ENCODE measurements at regions not wholly inside any gene's neighbourhood (a gene's known extent, or its start where the extent isn't known, plus 50 kb on each side); places are given as distances from the start of the nearest gene placed in this dataset.

GRCh38 chr6:102438171-102438570 is 1044.7 kb downstream of the GRIK2 start:
- H3K27ac ChIP-seq (ENCODE audit: low read depth in 1 of 2, low read length in 1 of 2): no peak overlapping the region
- H3K4me1 ChIP-seq (ENCODE audit: control insufficient read depth in 5 of 5, insufficient read depth in 5 of 5, low read length in 5 of 5): no peaks in the 10 kb centered on the region
- no peak overlapping the region for H3K9ac ChIP-seq (ENCODE audit: insufficient read depth in 1 of 2, low read length in 2 of 2)
- no peak for TF ChIP-seq CTCF (IDR thresholded peaks at IDR 0.05; ENCODE audit: control extremely low read depth, extremely low read depth)
- H3K9me3 ChIP-seq (ENCODE audit: control insufficient read depth in 4 of 4, insufficient read depth in 3 of 4, low read length in 3 of 4): no peaks in the 10 kb centered on the region
- 80 to 82% methylated on average over 1 of the region's 1 CpG for WGBS, 2 donors
- no peaks in the 10 kb centered on the region for H3K36me3 ChIP-seq (ENCODE audit: control insufficient read depth in 4 of 4, insufficient read depth in 4 of 4, low read length in 4 of 4)
- ATAC-seq (ENCODE audit: insufficient read depth, low FRiP score) (no peak), DNase-seq (no peak)
- no peaks in the 10 kb centered on the region for H3K27me3 ChIP-seq (ENCODE audit: control insufficient read depth in 3 of 3, insufficient read depth in 3 of 3, low read length in 2 of 3)
- no peak overlapping the region for H3K4me3 ChIP-seq

GRCh38 chr6:102417368-102417998 is 1024.0 kb downstream of the GRIK2 start:
- H3K27me3 ChIP-seq (ENCODE audit: control insufficient read depth in 3 of 3, insufficient read depth in 3 of 3, low read length in 2 of 3): no peaks in the 10 kb centered on the region
- no peak overlapping the region for H3K27ac ChIP-seq (ENCODE audit: low read depth in 1 of 2, low read length in 1 of 2)
- H3K36me3 ChIP-seq (ENCODE audit: control insufficient read depth in 4 of 4, insufficient read depth in 4 of 4, low read length in 4 of 4): no peaks in the 10 kb centered on the region
- no peak for TF ChIP-seq CTCF (IDR thresholded peaks at IDR 0.05; ENCODE audit: control extremely low read depth, extremely low read depth)
- ATAC-seq (ENCODE audit: insufficient read depth, low FRiP score): no peak
- no peaks in the 10 kb centered on the region for H3K9me3 ChIP-seq (ENCODE audit: control insufficient read depth in 4 of 4, insufficient read depth in 3 of 4, low read length in 3 of 4)
- WGBS, 2 donors: 34 to 53% methylated on average over 4 of the region's 4 CpGs
- peak in 1 of 3 donors; percentile 0 for DNase-seq
- H3K9ac ChIP-seq (ENCODE audit: insufficient read depth in 1 of 2, low read length in 2 of 2): no peak overlapping the region
- H3K4me1 ChIP-seq (ENCODE audit: control insufficient read depth in 5 of 5, insufficient read depth in 5 of 5, low read length in 5 of 5): no peaks in the 10 kb centered on the region
- no peak overlapping the region for H3K4me3 ChIP-seq

GRCh38 chr6:102415891-102416290 is 1022.4 kb downstream of the GRIK2 start:
- DNase-seq (no peak), ATAC-seq (ENCODE audit: insufficient read depth, low FRiP score) (no peak)
- Histone ChIP-seq H3K9ac (ENCODE audit: insufficient read depth in 1 of 2, low read length in 2 of 2) (no peak overlapping the region), H3K4me3 (no peak overlapping the region), H3K36me3 (ENCODE audit: control insufficient read depth in 4 of 4, insufficient read depth in 4 of 4, low read length in 4 of 4) (no peaks in the 10 kb centered on the region), H3K9me3 (ENCODE audit: control insufficient read depth in 4 of 4, insufficient read depth in 3 of 4, low read length in 3 of 4) (no peaks in the 10 kb centered on the region), H3K27ac (ENCODE audit: low read depth in 1 of 2, low read length in 1 of 2) (no peak overlapping the region), H3K4me1 (ENCODE audit: control insufficient read depth in 5 of 5, insufficient read depth in 5 of 5, low read length in 5 of 5) (no peaks in the 10 kb centered on the region), H3K27me3 (ENCODE audit: control insufficient read depth in 3 of 3, insufficient read depth in 3 of 3, low read length in 2 of 3) (no peaks in the 10 kb centered on the region)
- TF ChIP-seq CTCF (IDR thresholded peaks at IDR 0.05; ENCODE audit: control extremely low read depth, extremely low read depth): no peak
- WGBS, 2 donors: 71 to 82% methylated on average over 1 of the region's 1 CpG

GRCh38 chr6:102411796-102412195 is 1018.3 kb downstream of the GRIK2 start:
- no peaks in the 10 kb centered on the region for H3K36me3 ChIP-seq (ENCODE audit: control insufficient read depth in 4 of 4, insufficient read depth in 4 of 4, low read length in 4 of 4)
- DNase-seq (no peak), ATAC-seq (ENCODE audit: insufficient read depth, low FRiP score) (no peak)
- no peaks in the 10 kb centered on the region for H3K27me3 ChIP-seq (ENCODE audit: control insufficient read depth in 3 of 3, insufficient read depth in 3 of 3, low read length in 2 of 3)
- no peaks in the 10 kb centered on the region for H3K4me1 ChIP-seq (ENCODE audit: control insufficient read depth in 5 of 5, insufficient read depth in 5 of 5, low read length in 5 of 5)
- no peak overlapping the region for H3K4me3 ChIP-seq
- no peak overlapping the region for H3K27ac ChIP-seq (ENCODE audit: low read depth in 1 of 2, low read length in 1 of 2)
- no peak overlapping the region for H3K9ac ChIP-seq (ENCODE audit: insufficient read depth in 1 of 2, low read length in 2 of 2)
- no peak for TF ChIP-seq CTCF (IDR thresholded peaks at IDR 0.05; ENCODE audit: control extremely low read depth, extremely low read depth)
- WGBS, 2 donors: 74 to 82% methylated on average over 3 of the region's 3 CpGs
- no peaks in the 10 kb centered on the region for H3K9me3 ChIP-seq (ENCODE audit: control insufficient read depth in 4 of 4, insufficient read depth in 3 of 4, low read length in 3 of 4)
